AG08396 (cell line): ENCODE measurements at regions not wholly inside any gene's neighbourhood (a gene's known extent, or its start where the extent isn't known, plus 50 kb on each side); places are given as distances from the start of the nearest gene placed in this dataset.
"Not testable (repeated sequence)": the region's sequence is repeated elsewhere in the genome, so short reads cannot be mapped to it uniquely, and the experiment has no call there.

ENCODE experiments used
- DNase-seq: peaks from one replicate; pipeline ENCODE4 v3.0.0; 2012; ENCODE audit warnings: low spot score, mixed read lengths

DNA sequence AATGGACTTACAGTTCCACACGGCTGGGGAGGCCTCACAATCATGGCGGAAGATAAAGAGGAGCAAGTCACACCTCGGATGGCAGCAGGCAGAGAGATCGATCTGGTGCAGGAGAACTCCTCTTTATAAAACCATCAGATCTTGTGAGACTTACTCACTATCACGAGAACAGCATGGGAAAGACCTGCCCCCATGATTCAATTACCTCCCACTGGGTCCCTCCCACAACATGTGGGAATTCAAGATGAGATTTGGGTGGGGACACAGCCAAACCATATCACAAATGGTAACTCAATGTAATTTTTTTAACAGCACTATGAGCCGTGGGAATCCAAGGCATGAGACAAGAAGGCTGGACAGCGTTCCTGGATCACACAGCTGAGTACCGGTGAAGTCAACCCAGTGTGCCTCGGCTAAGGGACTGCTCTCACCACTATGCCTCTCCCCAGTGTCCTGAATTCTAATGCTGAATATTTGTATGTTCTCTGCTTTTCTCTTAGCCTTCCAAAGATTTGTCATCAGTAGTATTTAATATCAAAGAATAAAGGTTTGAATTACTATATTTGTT is 84.3 kb downstream of the IRS2 start:
- not testable (repeated sequence) for DNase-seq

- DNase-seq: no peak
Observed at GRCh38 chr13:109700176-109700575, 86.2 kb downstream of the IRS2 start.

DNA sequence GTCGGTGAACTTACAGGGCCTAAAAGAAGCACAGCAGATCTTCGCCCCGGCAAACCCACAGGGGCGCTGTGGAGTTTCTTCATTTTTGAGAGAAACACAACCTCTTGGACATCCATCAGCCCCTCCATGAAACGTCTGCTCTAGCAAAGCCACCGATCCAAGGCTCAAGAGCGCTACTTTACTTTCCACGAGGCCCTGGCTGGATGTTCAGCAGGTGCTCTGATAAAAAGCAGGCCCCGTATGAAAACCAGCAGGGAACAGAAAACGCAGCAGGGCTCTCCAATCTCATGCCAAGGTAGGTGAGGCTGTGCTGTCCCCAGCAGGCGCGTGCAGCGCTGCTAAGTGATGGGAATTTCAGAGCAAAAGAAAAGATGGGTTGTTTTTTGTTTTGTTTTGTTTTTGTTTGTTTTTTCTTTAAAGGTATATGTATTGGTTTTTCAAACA is 86.7 kb downstream of the IRS2 start:
- DNase-seq: no peak

GRCh38 chr13:109698779-109699178 is 87.6 kb downstream of the IRS2 start:
- peak; percentile 38 for DNase-seq

- no peak for DNase-seq
Observed at GRCh38 chr13:109697936-109698335, 88.4 kb downstream of the IRS2 start.

- no peak for DNase-seq
Observed at GRCh38 chr13:109695402-109696190, 90.8 kb downstream of the IRS2 start.

DNA sequence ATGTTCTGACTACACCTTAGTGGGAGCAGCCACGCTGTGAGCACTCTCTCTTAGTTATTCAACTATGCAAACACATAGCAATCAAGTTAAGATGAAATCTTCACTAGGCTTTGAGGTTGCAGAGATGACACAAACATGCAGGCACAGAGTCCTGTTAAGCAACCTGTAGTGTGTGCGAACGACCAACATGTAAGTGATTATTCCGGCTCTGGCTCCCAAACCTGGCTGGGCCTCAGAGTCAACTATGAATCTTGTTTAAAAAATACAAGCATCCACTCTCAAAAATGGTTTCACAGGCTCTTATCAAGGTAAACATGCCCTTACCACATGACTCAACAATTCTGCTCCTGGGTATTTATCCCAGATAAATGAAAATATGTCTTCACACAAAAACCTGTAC is 91.4 kb downstream of the IRS2 start:
- DNase-seq: no peak

DNA sequence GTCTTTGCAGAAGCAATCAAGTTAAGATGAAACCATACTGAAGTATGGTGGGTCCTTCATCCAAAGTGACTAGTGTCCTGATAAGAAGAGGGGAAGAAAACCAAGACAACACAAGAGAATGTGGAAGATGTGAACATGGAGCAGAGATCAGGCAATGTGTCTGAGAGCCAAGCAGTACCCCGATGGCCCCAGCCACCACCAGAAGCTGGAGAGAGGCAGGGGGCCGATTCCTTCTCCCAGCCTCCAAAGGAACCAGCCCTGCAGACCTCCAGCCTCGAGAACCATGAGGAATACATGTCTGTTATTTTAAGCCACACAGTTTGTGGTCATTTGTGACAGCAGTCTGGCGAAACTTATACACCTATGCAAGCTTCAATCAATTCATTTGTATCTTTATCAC is 93.2 kb downstream of the IRS2 start:
- no peak for DNase-seq

- no peak for DNase-seq
Observed at GRCh38 chr13:109691689-109692088, 94.7 kb downstream of the IRS2 start.

DNA sequence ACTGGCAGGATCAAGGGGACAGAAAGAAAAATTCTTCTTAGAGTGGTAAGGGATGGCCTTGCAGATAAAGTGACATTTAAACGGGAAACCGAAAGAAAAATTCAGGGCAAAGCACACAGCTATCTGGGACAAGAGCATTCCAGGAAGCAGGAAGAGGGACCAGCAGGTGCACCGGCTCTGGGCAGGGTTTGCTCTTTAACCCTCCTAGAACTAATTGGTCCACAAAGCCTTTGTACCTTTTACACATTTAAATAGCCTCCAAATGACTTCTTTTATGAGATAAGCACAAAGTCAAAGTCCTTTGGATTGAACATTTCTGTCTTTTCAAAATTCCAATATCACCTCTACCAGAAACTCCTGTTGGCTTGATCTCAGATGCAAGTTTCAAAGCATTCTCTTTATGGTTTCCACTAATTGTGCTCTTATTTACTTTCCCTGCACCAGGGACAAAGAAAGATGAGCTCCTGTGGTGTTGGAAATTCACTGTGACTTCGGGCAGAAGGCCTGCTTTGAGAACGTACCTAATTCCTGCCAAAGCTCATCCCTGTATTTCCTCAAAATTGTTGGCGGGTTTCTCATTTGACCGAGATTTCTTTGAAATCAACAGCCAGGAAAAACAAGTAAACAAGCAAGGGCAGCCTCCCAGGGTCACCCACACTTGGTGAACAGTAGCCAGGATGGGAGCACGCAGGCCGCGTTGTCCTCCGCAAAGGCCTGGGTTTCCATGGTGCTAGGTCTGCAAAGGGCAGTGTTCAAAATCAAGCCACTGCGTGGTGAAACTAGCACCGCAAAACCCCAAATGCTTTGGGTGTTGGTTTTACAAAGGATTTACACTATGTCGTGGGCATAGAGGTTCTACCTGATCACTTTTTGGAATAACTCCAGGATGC is 98.6 kb downstream of the IRS2 start:
- no peak for DNase-seq

DNA sequence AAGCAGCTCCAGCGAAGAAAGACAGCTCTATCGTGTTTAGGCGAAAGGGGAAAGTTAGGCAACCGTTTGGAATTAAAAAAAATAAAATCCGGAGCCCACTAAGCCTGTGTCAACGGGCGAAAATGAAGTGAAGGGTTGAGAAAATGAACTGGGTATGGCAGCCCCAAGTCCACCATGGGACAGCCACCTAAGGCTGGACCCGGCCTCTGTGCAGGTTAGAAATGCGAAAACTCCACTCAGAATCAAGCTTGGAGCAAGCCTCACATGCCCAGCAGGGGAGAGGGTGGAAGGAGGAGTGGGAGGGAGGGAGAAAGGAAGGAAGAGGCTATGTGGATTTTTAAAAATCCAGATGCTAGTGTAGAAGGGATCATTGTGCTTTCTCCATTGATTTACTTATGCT is 101.2 kb downstream of the IRS2 start:
- DNase-seq: no peak

GRCh38 chr13:109684824-109685202 is 101.6 kb downstream of the IRS2 start:
- DNase-seq: no peak

- DNase-seq: no peak
Observed at GRCh38 chr13:109684084-109684823, 102.1 kb downstream of the IRS2 start.

- DNase-seq: no peak
Observed at GRCh38 chr13:109682534-109683244, 103.7 kb downstream of the IRS2 start.

DNA sequence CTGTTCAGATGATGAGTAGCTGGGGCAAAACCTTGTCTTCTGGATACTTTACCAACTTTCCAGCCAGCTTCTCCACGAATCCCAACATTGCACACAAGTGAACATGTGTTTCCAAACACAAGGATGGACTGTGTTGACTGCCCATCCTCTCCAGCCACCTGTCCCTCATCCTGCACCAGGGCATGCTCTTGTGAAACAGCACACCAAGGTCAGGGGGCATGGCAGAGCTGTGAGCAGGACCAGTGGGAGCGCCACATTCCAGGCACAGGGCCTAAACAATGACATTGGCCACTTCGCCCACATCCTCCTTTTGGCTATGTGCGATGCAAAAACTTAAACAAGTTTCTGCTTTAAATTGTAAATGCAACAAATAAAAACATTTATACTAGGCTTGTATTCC is 105.5 kb downstream of the IRS2 start:
- no peak for DNase-seq

GRCh38 chr13:109680288-109680687 is 106.1 kb downstream of the IRS2 start:
- no peak for DNase-seq

DNA sequence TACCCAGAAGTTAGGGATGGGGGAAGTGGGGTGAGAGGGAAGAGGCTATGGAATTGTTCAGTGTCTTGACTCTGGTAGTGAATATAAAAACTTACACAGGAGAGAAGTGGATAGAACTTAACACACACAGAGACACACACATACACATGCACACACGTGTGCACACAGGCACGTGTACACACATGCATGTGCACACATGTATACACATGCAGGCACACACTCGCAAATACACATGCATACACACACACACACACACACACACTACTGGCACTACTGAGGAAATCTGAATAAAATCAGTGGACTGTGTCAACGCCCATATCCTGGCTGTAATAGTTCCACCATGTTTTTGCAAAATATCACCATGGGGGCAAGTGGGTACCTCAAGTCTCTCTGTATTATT is 107.9 kb downstream of the IRS2 start:
- DNase-seq: no peak

- DNase-seq: no peak
Observed at GRCh38 chr13:109677206-109677605, 109.2 kb downstream of the IRS2 start.

GRCh38 chr13:109673477-109673876 is 112.9 kb downstream of the IRS2 start:
- no peak for DNase-seq

GRCh38 chr13:109672545-109672944 is 113.8 kb downstream of the IRS2 start:
- DNase-seq: peak; percentile 38

DNA sequence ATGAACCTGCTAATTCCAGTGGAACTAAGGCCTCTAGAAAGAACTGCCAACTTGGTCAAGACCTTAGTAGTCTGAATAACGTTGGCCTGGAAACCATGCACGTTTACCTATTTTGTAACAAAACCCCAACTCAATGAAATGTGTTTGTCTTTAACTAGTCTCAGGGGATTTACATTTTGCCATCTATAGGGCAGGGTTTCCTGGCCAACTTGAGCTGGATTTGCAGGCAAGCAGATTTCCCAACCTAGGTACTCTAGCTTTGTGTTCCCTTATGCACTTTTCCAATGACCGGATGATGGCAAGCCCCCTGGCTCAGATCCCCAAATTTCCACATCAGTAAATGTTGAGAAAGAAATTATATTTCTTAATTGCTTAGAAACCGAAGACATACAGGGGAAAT is 114.5 kb downstream of the IRS2 start:
- DNase-seq: no peak

- DNase-seq: no peak
Observed at GRCh38 chr13:109670776-109671175, 115.6 kb downstream of the IRS2 start.
